Right lobe of liver (tissue), 6 donors: ENCODE measurements at regions not wholly inside any gene's neighbourhood (a gene's known extent, or its start where the extent isn't known, plus 50 kb on each side); places are given as distances from the start of the nearest gene placed in this dataset.

Source experiments
- ATAC-seq, 4 donors: fragments of 200-7000 bp; cut with Tn5 transposase; one replicate each; pipeline ENCODE4 v1.9.1; 2020; ENCODE audit warnings: mild to moderate bottlenecking in 4 of 4, moderate library complexity in 4 of 4
- DNase-seq, 3 donors: peaks; one replicate each; pipeline ENCODE4 v3.0.0-alpha.2; 2020
- H3K27ac ChIP-seq, 3 donors: fragments of 200-600 bp; one replicate each; pipeline ENCODE4 v1.8.0; 2022
- H3K27me3 ChIP-seq, 2 donors: fragments of 200-600 bp; one replicate each; pipeline ENCODE4 v1.8.0; 2022
- H3K36me3 ChIP-seq, 4 donors: fragments of 200-600 bp; sonication (generic) in 1 of 4; one replicate each; pipeline versions ENCODE4 v1.5.1 to v1.8.0; 2017 to 2022; ENCODE audit warnings: control low read depth in 1 of 4
- H3K4me1 ChIP-seq, 4 donors: fragments of 200-600 bp; sonication (generic) in 1 of 4; one replicate each; pipeline versions ENCODE4 v1.5.1 to v1.8.0; 2017 to 2022; ENCODE audit warnings: control low read depth in 1 of 4
- H3K4me3 ChIP-seq, 3 donors: fragments of 200-600 bp; one replicate each; pipeline ENCODE4 v1.8.0; 2022
- H3K9me3 ChIP-seq, 4 donors: fragments of 200-600 bp; sonication (generic) in 1 of 4; one replicate each; pipeline versions ENCODE4 v1.5.1 to v1.8.0; 2017 to 2022; ENCODE audit warnings: control low read depth in 1 of 4
- POLR2A ChIP-seq: fragments of 450-650 bp; IDR thresholded peaks from one replicate; pipeline ENCODE4 v1.6.1; 2017; ENCODE audit warnings: antibody characterized with exemption, mild to moderate bottlenecking
- WGBS: methylation state at CpG from one replicate; pipeline ENCODE4 v1.1.6; 2018; ENCODE audit warnings: low coverage, low lambda C conversion rate; ENCODE audit not compliant: insufficient coverage; ENCODE audit errors: missing lambda C conversion rate; 5-methylcytosine and 5-hydroxymethylcytosine counted together
- intact Hi-C, 2 donors: fragments of 100-400 bp; cut with DNase I; formaldehyde crosslinking; loops; one replicate each; pipeline versions ENCODE4 v1.11.2 to v1.14.1; 2022
- TF ChIP-seq, protein P1 (sequence below), 4 donors: fragments of 200-600 bp in 3 of 4; fragments of 450-650 bp in 1 of 4; IDR thresholded peaks; one replicate each; pipeline versions ENCODE4 v1.5.1 to v1.8.0; 2016 to 2022; ENCODE audit warnings: antibody characterized with exemption in 4 of 4, mild to moderate bottlenecking in 2 of 4
- donor health status: DM: no; HTN: yes; CAD: no.
- donor health status: DM: no; HTN: no; CAD: no.
- donor health status: DM: no; HTN: no; CAD: no.
- donor health status: DM: no; HTN: yes; CAD: no.
- donor health status: DM: no; HTN: yes; CAD: no.

DNA sequence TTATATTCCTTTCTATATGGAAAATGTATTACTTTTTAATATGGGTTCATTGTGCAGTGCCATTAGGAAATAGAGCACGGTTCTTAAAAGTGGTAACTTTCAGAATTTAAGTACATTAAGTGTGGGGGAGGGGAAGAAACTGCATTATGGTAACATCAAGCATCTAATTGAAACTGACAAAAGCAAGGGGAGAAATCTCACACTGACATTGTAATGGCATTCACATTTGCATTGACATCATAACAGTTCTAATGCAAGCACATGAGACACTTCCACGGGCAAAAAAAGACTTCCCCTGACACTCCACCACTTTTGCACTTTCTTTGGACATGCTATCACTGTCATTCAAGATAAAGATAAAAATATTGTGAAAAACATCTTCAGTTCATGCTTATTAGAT is 431.3 kb upstream of the SMIM21 start:
- Histone ChIP-seq H3K27me3 (peaks cover 0 to 3% of the 10 kb centered on the region in 2 donors), H3K36me3 (no peaks in the 10 kb centered on the region), H3K4me1 (no peaks in the 10 kb centered on the region), H3K4me3 (no peak overlapping the region), H3K9me3 (no peaks in the 10 kb centered on the region), H3K27ac (no peak overlapping the region)
- intact Hi-C loops: no loop called here
- TF ChIP-seq, protein P1, sequence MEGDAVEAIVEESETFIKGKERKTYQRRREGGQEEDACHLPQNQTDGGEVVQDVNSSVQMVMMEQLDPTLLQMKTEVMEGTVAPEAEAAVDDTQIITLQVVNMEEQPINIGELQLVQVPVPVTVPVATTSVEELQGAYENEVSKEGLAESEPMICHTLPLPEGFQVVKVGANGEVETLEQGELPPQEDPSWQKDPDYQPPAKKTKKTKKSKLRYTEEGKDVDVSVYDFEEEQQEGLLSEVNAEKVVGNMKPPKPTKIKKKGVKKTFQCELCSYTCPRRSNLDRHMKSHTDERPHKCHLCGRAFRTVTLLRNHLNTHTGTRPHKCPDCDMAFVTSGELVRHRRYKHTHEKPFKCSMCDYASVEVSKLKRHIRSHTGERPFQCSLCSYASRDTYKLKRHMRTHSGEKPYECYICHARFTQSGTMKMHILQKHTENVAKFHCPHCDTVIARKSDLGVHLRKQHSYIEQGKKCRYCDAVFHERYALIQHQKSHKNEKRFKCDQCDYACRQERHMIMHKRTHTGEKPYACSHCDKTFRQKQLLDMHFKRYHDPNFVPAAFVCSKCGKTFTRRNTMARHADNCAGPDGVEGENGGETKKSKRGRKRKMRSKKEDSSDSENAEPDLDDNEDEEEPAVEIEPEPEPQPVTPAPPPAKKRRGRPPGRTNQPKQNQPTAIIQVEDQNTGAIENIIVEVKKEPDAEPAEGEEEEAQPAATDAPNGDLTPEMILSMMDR (IDR thresholded peaks at IDR 0.05): no peak
- no peak for ATAC-seq
- DNase-seq: no peak
- WGBS: 42% methylated on average over 2 of the region's 2 CpGs

DNA sequence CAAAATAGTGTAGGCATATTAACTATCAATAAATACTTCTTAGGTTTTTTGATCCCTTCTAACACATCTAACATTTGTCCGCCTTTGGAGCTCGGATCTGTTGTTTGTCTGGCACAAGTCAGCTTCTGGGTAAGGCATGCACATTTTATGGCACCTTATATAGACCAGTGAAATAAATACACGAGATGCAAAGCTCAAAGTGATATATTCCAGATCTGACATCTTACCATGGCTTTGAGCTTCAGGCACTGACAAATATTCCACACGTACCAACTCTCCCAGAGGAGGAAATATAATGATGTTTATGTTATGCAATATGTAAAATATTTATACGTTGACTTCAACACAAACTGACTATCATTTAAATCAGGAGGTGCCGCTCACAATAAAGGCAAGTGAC is 430.1 kb upstream of the SMIM21 start:
- intact Hi-C loops: no loop called here
- no peaks in the 10 kb centered on the region for H3K9me3 ChIP-seq
- H3K27me3 ChIP-seq: peaks cover 0 to 3% of the 10 kb centered on the region in 2 donors
- H3K27ac ChIP-seq: no peak overlapping the region
- H3K4me3 ChIP-seq: no peak overlapping the region
- no peak for ATAC-seq
- 58% methylated on average over 6 of the region's 6 CpGs for WGBS
- no peak for TF ChIP-seq POLR2A
- TF ChIP-seq, protein P1 (IDR thresholded peaks at IDR 0.05): no peak
- DNase-seq: no peak
- H3K4me1 ChIP-seq: no peaks in the 10 kb centered on the region
- H3K36me3 ChIP-seq: no peaks in the 10 kb centered on the region

DNA sequence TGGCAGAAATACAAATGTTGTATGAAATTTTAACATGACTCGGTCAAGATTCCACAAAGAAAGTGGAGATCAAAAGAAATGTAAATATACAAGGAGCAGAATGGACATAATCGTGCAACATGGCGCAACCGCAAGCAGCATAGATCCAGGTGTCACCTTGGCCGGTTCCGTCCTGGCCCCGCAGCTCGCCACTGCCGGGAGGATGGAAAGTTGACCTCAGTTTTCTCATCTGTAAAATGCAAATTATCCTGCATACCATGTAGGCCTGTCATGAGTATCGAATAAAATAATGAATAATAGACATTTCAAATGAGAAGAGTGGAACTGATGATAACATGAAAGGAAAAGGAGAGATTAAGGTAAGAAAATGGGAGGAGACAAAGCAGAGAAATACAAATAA is 427.3 kb upstream of the SMIM21 start:
- H3K4me3 ChIP-seq: no peak overlapping the region
- no peaks in the 10 kb centered on the region for H3K36me3 ChIP-seq
- TF ChIP-seq, protein P1 (IDR thresholded peaks at IDR 0.05): no peak
- TF ChIP-seq POLR2A: no peak
- H3K9me3 ChIP-seq: no peaks in the 10 kb centered on the region
- ATAC-seq (no peak), DNase-seq (no peak)
- H3K27ac ChIP-seq: no peak overlapping the region
- 84% methylated on average over 10 of the region's 10 CpGs for WGBS
- intact Hi-C loops: no loop called here
- H3K4me1 ChIP-seq: no peaks in the 10 kb centered on the region
- H3K27me3 ChIP-seq: peaks cover 0 to 3% of the 10 kb centered on the region in 2 donors

DNA sequence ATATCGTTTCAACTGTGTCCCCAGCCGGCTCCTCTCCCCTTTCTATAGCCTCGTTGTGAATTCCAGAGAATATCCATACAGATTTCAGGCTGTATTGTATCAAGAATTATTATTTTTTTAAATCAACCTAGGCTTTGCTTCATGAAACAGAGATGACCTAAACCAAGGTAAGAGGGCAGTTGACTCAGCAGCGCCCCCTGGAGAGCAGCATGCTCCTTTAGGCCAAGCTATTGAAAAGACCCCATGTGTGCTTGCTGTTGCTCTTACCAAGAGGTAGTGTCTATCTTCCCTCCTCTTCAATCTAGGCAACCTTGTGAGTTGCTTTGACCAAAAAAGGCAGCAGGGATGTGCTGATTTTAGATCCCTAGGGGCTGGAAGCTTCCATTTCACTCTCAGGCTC is 426.7 kb upstream of the SMIM21 start:
- 65% methylated on average over 4 of the region's 4 CpGs for WGBS
- TF ChIP-seq, protein P1 (IDR thresholded peaks at IDR 0.05): peak in 3 of 4 donors; percentile 9 to 26 (median 19)
- TF ChIP-seq POLR2A: no peak

DNA sequence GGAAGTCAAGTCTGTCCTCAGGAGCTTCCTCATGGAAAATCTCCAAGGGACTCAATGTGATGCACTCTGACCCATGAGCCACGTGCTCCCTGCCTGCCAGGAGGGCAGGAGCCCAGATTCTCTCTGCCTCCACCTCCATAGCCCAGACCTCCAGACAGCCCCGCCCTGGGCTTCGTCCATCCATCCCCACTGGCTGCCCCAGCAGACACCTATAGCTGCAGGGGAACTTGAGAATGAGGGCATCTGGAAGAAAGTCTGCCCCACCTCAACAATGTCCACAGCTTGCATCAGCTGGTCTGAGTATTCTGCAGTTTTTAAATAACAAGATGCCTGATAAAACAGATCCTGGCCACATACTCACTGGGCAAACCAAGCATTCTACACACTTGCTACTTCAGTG is 418.8 kb upstream of the SMIM21 start:
- H3K4me3 ChIP-seq: no peak overlapping the region
- TF ChIP-seq, protein P1 (IDR thresholded peaks at IDR 0.05): no peak
- TF ChIP-seq POLR2A: no peak
- ATAC-seq (no peak), DNase-seq (no peak)
- H3K27ac ChIP-seq: no peak overlapping the region
- no CpG with 5 or more reads among the region's 3 CpGs for WGBS
- no peaks in the 10 kb centered on the region for H3K27me3 ChIP-seq
- intact Hi-C loops: no loop called here
- no peaks in the 10 kb centered on the region for H3K9me3 ChIP-seq
- no peaks in the 10 kb centered on the region for H3K36me3 ChIP-seq
- no peaks in the 10 kb centered on the region for H3K4me1 ChIP-seq

More for the DNA sequence above, 426.7 kb upstream of the SMIM21 start:
- no peak for ATAC-seq
- no peaks in the 10 kb centered on the region for H3K4me1 ChIP-seq
- no peaks in the 10 kb centered on the region for H3K27me3 ChIP-seq
- intact Hi-C loops: no loop called here
- no peaks in the 10 kb centered on the region for H3K9me3 ChIP-seq
- no peak for DNase-seq
- no peak overlapping the region for H3K4me3 ChIP-seq
- H3K27ac ChIP-seq: no peak overlapping the region
- no peaks in the 10 kb centered on the region for H3K36me3 ChIP-seq
